CD14-positive monocyte (primary cell): ENCODE measurements at regions not wholly inside any gene's neighbourhood (a gene's known extent, or its start where the extent isn't known, plus 50 kb on each side); places are given as distances from the start of the nearest gene placed in this dataset.

Experiments used
- DNase-seq, 3 donors: peaks; one replicate each; pipeline ENCODE4 v3.0.0-alpha.2; 2011 to 2022
- H2AFZ ChIP-seq: 2 replicates; pipeline ENCODE4 v1.6.0; 2012; ENCODE audit warnings: mild to moderate bottlenecking, low read depth, low read length, inconsistent platforms; ENCODE audit not compliant: insufficient read depth, poor library complexity, severe bottlenecking
- H3K27ac ChIP-seq, 2 donors: 1 replicate in 1 of 2; 2 replicates in 1 of 2; pipeline ENCODE4 v1.5.1; 2012 to 2013; ENCODE audit warnings: low read length in 2 of 2, control low read depth in 1 of 2, inconsistent platforms in 1 of 2, low read depth in 1 of 2, mild to moderate bottlenecking in 1 of 2
- H3K27me3 ChIP-seq, 2 donors: one replicate each; pipeline versions ENCODE4 v1.6.0 to v1.6.1; 2011 to 2013; ENCODE audit warnings: low read length in 2 of 2; ENCODE audit not compliant: control insufficient read depth in 2 of 2, insufficient read depth in 2 of 2
- H3K36me3 ChIP-seq, 2 donors: replicated peaks in 1 of 2; 1 replicate in 1 of 2; 2 replicates in 1 of 2; pipeline versions ENCODE4 v1.5.1 to v1.6.1; 2012 to 2013; ENCODE audit warnings: low read length in 2 of 2, control low read depth in 1 of 2, inconsistent platforms in 1 of 2, mild to moderate bottlenecking in 1 of 2; ENCODE audit not compliant: insufficient read depth in 2 of 2, control insufficient read depth in 1 of 2
- H3K4me1 ChIP-seq, 2 donors: 1 replicate in 1 of 2; 2 replicates in 1 of 2; pipeline versions ENCODE4 v1.5.1 to v1.6.1; 2012 to 2013; ENCODE audit warnings: low read length in 2 of 2, control low read depth in 1 of 2, inconsistent platforms in 1 of 2, mild to moderate bottlenecking in 1 of 2, moderate library complexity in 1 of 2; ENCODE audit not compliant: insufficient read depth in 2 of 2, control insufficient read depth in 1 of 2
- H3K4me2 ChIP-seq: replicated peaks from 2 replicates; pipeline ENCODE3; 2012; ENCODE audit warnings: low read length, moderate library complexity, mild to moderate bottlenecking; ENCODE audit not compliant: poor library complexity, severe bottlenecking; ENCODE audit errors: extremely low read depth
- H3K4me3 ChIP-seq, 3 experiments: fragments of 200-600 bp in 1 of 3; sonication (generic) in 1 of 3; replicated peaks in 1 of 3; 1 replicate in 2 of 3; 2 replicates in 1 of 3; pipeline ENCODE4 v1.5.1; 2011 to 2013; ENCODE audit warnings: low read length in 3 of 3, mild to moderate bottlenecking in 3 of 3, control low read depth in 2 of 3, low read depth in 2 of 3, inconsistent platforms in 1 of 3, moderate library complexity in 1 of 3
- H3K79me2 ChIP-seq: 2 replicates; pipeline ENCODE4 v1.6.0; 2012; ENCODE audit warnings: mild to moderate bottlenecking, control low read depth, inconsistent platforms, low read length, moderate library complexity; ENCODE audit not compliant: insufficient read depth
- H3K9ac ChIP-seq: 2 replicates; pipeline ENCODE4 v1.6.0; 2017; ENCODE audit warnings: low read length, mild to moderate bottlenecking; ENCODE audit not compliant: insufficient read depth, poor library complexity, severe bottlenecking
- H3K9me3 ChIP-seq, 2 donors: replicated peaks in 1 of 2; 1 replicate in 1 of 2; 2 replicates in 1 of 2; pipeline versions ENCODE4 v1.5.1 to v1.6.1; 2012 to 2013; ENCODE audit warnings: low read length in 2 of 2, control low read depth in 1 of 2; ENCODE audit not compliant: control insufficient read depth in 1 of 2, insufficient read depth in 1 of 2
- H4K20me1 ChIP-seq: 2 replicates; pipeline ENCODE4 v1.6.0; 2012; ENCODE audit warnings: mild to moderate bottlenecking, low read length, control low read depth, moderate library complexity; ENCODE audit not compliant: insufficient read depth
- H3K27ac Mint-ChIP-seq, 7 donors: one replicate each; pipeline ENCODE4 v1.8.0; 2020; ENCODE audit warnings: mild to moderate bottlenecking in 7 of 7, mixed read lengths in 7 of 7, moderate library complexity in 6 of 7, inconsistent platforms in 2 of 7
- H3K27me3 Mint-ChIP-seq, 3 donors: one replicate each; pipeline ENCODE4 v1.8.0; 2021 to 2022; ENCODE audit warnings: low read depth in 3 of 3, mild to moderate bottlenecking in 3 of 3, mixed read lengths in 3 of 3, moderate library complexity in 3 of 3, inconsistent platforms in 1 of 3
- H3K36me3 Mint-ChIP-seq, 2 donors: one replicate each; pipeline ENCODE4 v1.8.0; 2020; ENCODE audit warnings: mixed read lengths in 2 of 2, inconsistent platforms in 1 of 2, mild to moderate bottlenecking in 1 of 2
- H3K4me1 Mint-ChIP-seq: one replicate; pipeline ENCODE4 v1.8.0; 2020; ENCODE audit warnings: mild to moderate bottlenecking, mixed read lengths
- H3K4me3 Mint-ChIP-seq, 2 donors: one replicate each; pipeline ENCODE4 v1.8.0; 2020; ENCODE audit warnings: mild to moderate bottlenecking in 2 of 2, mixed read lengths in 2 of 2, moderate library complexity in 1 of 2
- H3K9me3 Mint-ChIP-seq, 7 donors: one replicate each; pipeline ENCODE4 v1.8.0; 2020 to 2022; ENCODE audit warnings: mixed read lengths in 7 of 7, mild to moderate bottlenecking in 6 of 7, moderate library complexity in 6 of 7, inconsistent platforms in 2 of 7
- WGBS: methylation state at CpG from one replicate; pipeline ENCODE4 v1.1.5; 2013; ENCODE audit warnings: missing lambda C conversion rate; ENCODE audit not compliant: insufficient coverage; 5-methylcytosine and 5-hydroxymethylcytosine counted together
- intact Hi-C, 2 donors: fragments of 100-400 bp; cut with micrococcal nuclease; formaldehyde crosslinking; loops; one replicate each; pipeline versions ENCODE4 v1.15.0 to v1.15.1; 2023
- TF ChIP-seq, protein P1 (sequence below): fragments of 200-600 bp; IDR thresholded peaks from one replicate; pipeline ENCODE4 v1.8.0; 2022; ENCODE audit warnings: antibody characterized with exemption, mild to moderate bottlenecking

DNA sequence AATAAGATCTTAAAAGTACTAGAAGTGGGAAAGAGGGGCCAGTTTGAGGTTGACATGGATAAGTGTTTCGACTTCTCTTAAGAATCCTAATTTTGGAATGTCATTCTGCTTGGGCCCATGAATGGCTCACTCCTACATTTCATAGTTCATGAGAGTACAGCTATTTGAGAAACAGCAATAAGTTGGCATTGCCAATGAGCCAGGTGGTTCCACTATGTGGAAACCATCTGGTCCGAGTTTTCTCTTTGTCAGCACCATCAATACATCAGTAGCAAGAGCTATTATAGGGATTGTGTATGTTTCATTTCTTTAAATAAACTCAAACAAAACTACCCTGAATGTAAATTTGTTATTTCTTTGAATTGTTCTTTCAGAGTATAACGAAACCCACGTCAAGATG is 78.1 kb upstream of the NEBL start:
- Histone ChIP-seq H3K27ac (no peak overlapping the region), H2AFZ (no peak overlapping the region), H3K4me3 (no peak overlapping the region), H3K4me2 (no peak overlapping the region), H3K36me3 (no peaks in the 10 kb centered on the region), H3K9ac (no peak overlapping the region), H3K9me3 (no peaks in the 10 kb centered on the region), H4K20me1 (no peaks in the 10 kb centered on the region), H3K79me2 (no peaks in the 10 kb centered on the region), H3K4me1 (no peaks in the 10 kb centered on the region), H3K27me3 (no peaks in the 10 kb centered on the region)
- Mint-ChIP-seq H3K9me3 (peaks cover 0 to 6% (median 0%) of the 10 kb centered on the region in 7 donors), H3K27ac (no peak overlapping the region), H3K4me3 (no peak overlapping the region), H3K27me3 (peaks cover 0 to 1% (median 1%) of the 10 kb centered on the region in 3 donors), H3K4me1 (peaks cover 2% of the 10 kb centered on the region), H3K36me3 (no peaks in the 10 kb centered on the region)
- WGBS, result 100% methylated on average over 1 of the region's 4 CpGs
- intact Hi-C loops, result no loop called here
- no peak for DNase-seq
- TF ChIP-seq, protein P1, sequence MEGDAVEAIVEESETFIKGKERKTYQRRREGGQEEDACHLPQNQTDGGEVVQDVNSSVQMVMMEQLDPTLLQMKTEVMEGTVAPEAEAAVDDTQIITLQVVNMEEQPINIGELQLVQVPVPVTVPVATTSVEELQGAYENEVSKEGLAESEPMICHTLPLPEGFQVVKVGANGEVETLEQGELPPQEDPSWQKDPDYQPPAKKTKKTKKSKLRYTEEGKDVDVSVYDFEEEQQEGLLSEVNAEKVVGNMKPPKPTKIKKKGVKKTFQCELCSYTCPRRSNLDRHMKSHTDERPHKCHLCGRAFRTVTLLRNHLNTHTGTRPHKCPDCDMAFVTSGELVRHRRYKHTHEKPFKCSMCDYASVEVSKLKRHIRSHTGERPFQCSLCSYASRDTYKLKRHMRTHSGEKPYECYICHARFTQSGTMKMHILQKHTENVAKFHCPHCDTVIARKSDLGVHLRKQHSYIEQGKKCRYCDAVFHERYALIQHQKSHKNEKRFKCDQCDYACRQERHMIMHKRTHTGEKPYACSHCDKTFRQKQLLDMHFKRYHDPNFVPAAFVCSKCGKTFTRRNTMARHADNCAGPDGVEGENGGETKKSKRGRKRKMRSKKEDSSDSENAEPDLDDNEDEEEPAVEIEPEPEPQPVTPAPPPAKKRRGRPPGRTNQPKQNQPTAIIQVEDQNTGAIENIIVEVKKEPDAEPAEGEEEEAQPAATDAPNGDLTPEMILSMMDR, result no peak

DNA sequence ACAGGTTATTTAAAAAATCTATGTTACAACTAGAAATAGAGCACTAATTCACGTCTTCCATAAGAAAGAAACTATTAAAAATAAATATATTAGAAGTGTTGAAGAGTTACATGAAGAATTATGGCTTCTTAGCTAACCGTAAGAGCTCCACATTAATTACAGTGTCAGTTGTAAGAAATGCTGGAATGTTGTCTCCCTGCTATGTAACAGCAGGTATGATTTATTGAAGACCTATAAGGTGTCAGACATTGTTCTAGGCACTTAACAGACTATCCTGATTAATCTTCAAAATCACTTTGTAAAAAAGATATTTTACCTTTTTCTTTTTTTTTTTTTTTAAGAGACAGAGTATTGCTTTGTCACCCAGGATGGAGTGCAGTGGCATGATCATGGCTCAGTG is 75.8 kb upstream of the NEBL start:
- H3K27me3 ChIP-seq, result no peaks in the 10 kb centered on the region
- no peak for DNase-seq
- no peaks in the 10 kb centered on the region for H3K4me1 ChIP-seq
- no peak overlapping the region for H2AFZ ChIP-seq
- H4K20me1 ChIP-seq, result no peaks in the 10 kb centered on the region
- Mint-ChIP-seq H3K9me3 (peaks cover 0 to 3% (median 0%) of the 10 kb centered on the region in 7 donors), H3K4me1 (peaks cover 2% of the 10 kb centered on the region), H3K4me3 (no peak overlapping the region), H3K27me3 (peaks cover 0 to 1% (median 0%) of the 10 kb centered on the region in 3 donors), H3K27ac (no peak overlapping the region), H3K36me3 (no peaks in the 10 kb centered on the region)
- H3K4me2 ChIP-seq, result no peak overlapping the region
- H3K4me3 ChIP-seq, result no peak overlapping the region
- H3K27ac ChIP-seq, result no peak overlapping the region
- no peak overlapping the region for H3K9ac ChIP-seq
- no peaks in the 10 kb centered on the region for H3K36me3 ChIP-seq
- TF ChIP-seq, protein P1, result no peak
- intact Hi-C loops, result no loop called here
- WGBS, result no CpG with 5 or more reads among the region's 2 CpGs
- no peaks in the 10 kb centered on the region for H3K9me3 ChIP-seq
- H3K79me2 ChIP-seq, result no peaks in the 10 kb centered on the region
